ENCODE measurements at regions not wholly inside any gene's neighbourhood (a gene's known extent, or its start where the extent isn't known, plus 50 kb on each side); places are given as distances from the start of the nearest gene placed in this dataset.

DNA sequence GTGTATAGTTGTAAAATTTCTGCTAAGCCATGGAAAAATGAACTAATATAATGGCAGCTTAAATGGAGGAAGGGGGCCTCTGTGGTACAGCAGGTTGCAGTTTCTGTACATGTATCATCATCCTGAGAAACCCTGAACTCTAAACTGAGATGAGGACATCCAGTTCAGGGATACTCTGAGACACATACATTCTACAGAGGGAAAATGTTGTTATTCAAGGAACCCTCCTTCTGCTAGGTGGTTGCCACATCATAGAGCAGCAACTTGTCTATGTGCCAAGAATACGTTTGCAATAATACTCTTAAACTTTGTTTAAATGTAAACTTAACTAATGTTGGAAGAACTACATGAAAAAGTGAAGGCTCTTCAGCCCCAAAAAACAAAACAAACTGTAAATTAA, 1310.8 kb upstream of the WWC1 start:
- TF ChIP-seq, protein P1, sequence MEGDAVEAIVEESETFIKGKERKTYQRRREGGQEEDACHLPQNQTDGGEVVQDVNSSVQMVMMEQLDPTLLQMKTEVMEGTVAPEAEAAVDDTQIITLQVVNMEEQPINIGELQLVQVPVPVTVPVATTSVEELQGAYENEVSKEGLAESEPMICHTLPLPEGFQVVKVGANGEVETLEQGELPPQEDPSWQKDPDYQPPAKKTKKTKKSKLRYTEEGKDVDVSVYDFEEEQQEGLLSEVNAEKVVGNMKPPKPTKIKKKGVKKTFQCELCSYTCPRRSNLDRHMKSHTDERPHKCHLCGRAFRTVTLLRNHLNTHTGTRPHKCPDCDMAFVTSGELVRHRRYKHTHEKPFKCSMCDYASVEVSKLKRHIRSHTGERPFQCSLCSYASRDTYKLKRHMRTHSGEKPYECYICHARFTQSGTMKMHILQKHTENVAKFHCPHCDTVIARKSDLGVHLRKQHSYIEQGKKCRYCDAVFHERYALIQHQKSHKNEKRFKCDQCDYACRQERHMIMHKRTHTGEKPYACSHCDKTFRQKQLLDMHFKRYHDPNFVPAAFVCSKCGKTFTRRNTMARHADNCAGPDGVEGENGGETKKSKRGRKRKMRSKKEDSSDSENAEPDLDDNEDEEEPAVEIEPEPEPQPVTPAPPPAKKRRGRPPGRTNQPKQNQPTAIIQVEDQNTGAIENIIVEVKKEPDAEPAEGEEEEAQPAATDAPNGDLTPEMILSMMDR (optimal IDR thresholded peaks at IDR 0.05 in 1 of 3, IDR thresholded peaks at IDR 0.05 in 1 of 3, conservative IDR thresholded peaks at IDR 0.05 in 1 of 3; ENCODE audit: extremely low read depth in 1 of 3, insufficient read depth in 2 of 3, low read length in 3 of 3) = no peak
- no peak for TF ChIP-seq EZH2 (IDR thresholded peaks at IDR 0.05; ENCODE audit: low read length)

Data from keratinocyte (primary cell).